AG09309 (cell line): ENCODE measurements at regions not wholly inside any gene's neighbourhood (a gene's known extent, or its start where the extent isn't known, plus 50 kb on each side); places are given as distances from the start of the nearest gene placed in this dataset.

Source experiments
- DNase-seq: peaks from one replicate; pipeline ENCODE4 v3.0.0-alpha.2; 2010; ENCODE audit warnings: low read depth
- H3K4me3 ChIP-seq: 2 replicates; pipeline ENCODE4 v1.5.1; 2011; ENCODE audit warnings: mild to moderate bottlenecking, low read depth, low read length, moderate library complexity; ENCODE audit not compliant: control insufficient read depth
- TF ChIP-seq, protein P1 (sequence below): IDR thresholded peaks from 2 replicates; pipeline ENCODE4 v1.5.1; 2011; ENCODE audit warnings: mild to moderate bottlenecking, low read depth, low read length, inconsistent platforms; ENCODE audit not compliant: insufficient read depth, control insufficient read depth; ENCODE audit errors: missing control alignments

DNA sequence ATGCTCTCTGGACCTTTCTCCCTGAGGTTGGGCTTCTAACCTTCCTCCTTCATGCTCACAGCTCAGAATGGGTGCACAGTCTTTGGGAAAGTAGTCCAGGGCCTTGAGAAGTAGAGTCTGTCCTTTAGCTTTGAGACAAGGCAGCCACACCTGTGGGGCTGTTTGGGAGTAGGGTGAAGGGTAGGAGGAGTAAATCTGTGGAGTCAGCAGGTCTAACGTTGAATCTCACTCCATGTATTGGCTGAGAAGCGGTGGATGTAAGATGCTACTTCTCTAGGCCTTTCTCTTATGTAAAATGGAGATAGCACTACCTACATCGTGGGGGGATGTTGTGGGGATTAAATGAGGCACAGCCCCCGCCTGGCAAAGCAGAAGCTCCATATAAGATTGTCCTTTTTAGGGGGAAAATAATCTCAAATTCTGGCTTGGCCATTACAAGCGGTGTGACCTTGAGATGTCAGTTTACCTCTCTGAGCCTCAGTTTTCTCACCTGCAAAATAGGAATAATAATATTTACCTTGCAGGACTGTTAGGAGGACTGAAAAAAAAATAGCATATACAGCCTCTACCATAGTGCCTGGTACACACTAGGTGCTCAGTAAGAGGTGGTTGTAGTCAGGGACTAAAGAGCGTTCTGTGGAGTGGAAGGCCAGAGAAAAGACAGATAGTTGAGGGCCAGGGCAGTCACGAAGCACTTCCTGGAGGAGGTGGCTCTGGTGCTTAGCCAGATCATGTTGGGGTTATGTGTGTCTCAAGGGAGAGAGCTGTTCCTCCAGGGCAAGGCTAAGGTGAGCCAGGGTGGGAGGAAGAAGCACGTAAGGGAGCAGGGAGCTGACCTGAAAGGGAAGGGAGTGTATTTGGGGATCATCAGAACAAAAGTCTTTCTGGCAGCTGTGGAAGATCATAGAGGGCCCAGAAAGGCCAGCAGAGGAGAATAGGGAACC, 82.8 kb upstream of the MRPS22 start:
- no peak for DNase-seq
- TF ChIP-seq, protein P1, sequence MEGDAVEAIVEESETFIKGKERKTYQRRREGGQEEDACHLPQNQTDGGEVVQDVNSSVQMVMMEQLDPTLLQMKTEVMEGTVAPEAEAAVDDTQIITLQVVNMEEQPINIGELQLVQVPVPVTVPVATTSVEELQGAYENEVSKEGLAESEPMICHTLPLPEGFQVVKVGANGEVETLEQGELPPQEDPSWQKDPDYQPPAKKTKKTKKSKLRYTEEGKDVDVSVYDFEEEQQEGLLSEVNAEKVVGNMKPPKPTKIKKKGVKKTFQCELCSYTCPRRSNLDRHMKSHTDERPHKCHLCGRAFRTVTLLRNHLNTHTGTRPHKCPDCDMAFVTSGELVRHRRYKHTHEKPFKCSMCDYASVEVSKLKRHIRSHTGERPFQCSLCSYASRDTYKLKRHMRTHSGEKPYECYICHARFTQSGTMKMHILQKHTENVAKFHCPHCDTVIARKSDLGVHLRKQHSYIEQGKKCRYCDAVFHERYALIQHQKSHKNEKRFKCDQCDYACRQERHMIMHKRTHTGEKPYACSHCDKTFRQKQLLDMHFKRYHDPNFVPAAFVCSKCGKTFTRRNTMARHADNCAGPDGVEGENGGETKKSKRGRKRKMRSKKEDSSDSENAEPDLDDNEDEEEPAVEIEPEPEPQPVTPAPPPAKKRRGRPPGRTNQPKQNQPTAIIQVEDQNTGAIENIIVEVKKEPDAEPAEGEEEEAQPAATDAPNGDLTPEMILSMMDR: no peak
- no peak overlapping the region for H3K4me3 ChIP-seq

DNA sequence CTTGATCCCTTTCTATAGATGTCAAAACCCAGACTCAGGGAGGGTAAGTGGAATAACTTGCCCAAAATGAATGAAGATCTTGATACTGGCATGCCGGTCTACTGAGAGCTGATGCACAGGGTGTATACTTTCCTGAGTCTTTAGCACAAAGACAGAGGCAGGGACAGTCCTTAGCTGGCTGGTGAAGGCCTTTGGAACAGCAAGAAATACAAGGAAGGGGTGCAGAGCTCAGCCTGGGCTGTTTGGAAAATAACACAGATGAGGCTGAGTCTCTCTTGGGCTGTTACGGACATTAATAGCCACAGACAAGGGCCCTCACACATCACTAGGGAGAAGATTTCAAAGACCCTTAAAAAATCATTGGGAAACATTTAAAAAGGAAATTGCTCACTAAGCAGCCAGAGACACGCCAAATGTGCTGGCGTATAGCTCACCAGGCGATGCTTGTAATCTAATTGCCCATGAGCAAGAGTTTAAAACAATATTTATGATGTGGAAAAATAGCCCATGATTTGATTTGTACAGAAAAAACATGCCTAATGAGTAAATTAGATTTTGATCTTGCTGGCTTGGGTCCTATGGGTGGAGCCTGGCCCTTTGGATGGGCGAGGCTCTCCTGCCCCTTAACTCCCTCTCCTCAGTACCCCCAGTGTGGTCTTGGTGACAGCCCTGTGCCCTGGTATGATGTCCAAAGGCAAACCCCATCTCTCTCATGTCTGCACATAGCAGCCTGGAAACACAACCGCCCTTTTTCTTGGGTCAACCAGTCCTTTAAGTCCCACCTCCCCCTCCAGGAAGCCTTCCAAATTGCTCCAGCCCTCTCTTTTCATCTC, 81.8 kb upstream of the MRPS22 start:
- TF ChIP-seq, protein P1: no peak
- no peak for DNase-seq
- H3K4me3 ChIP-seq: no peak overlapping the region

DNA sequence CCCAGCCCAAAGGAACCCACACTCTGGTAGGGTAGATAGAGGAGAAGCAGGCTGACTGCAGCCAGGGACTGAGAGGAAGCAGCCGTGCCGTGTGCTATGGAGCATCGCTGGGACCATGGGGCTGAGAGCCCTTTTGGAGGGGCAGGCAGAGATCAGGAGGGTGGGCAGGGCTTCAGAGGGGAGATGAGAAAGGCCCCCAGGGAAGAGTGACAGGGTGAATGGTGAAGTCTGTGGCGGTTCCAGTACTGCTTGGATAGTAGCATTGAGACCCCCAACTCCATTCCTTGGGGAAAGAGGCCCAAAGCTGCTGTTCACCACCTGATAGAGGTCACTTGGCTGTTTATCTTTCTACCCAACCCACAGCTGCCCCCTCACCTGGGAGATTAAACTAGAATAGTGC, 80.0 kb upstream of the MRPS22 start:
- TF ChIP-seq, protein P1: no peak
- H3K4me3 ChIP-seq: no peak overlapping the region
- DNase-seq: no peak

DNA sequence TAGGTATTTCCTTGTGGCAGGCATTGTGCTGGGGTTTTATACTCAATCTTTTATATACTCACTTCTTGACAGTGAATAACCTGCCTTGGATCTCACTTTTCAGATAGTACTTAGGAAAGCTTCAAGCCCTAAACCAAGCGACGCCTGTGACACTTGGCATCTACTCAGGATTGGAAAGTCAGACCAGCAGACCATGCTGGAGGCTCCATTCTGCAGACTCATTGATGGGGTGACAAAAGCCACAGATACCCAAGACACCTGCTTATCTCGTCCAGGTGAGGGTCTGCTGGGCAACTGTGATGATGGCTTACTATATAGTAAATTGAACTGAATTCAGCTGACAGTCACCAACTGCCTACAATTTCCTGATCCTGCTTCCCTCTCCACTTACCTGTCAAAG, 79.4 kb upstream of the MRPS22 start:
- TF ChIP-seq, protein P1: no peak
- H3K4me3 ChIP-seq: no peak overlapping the region
- no peak for DNase-seq

DNA sequence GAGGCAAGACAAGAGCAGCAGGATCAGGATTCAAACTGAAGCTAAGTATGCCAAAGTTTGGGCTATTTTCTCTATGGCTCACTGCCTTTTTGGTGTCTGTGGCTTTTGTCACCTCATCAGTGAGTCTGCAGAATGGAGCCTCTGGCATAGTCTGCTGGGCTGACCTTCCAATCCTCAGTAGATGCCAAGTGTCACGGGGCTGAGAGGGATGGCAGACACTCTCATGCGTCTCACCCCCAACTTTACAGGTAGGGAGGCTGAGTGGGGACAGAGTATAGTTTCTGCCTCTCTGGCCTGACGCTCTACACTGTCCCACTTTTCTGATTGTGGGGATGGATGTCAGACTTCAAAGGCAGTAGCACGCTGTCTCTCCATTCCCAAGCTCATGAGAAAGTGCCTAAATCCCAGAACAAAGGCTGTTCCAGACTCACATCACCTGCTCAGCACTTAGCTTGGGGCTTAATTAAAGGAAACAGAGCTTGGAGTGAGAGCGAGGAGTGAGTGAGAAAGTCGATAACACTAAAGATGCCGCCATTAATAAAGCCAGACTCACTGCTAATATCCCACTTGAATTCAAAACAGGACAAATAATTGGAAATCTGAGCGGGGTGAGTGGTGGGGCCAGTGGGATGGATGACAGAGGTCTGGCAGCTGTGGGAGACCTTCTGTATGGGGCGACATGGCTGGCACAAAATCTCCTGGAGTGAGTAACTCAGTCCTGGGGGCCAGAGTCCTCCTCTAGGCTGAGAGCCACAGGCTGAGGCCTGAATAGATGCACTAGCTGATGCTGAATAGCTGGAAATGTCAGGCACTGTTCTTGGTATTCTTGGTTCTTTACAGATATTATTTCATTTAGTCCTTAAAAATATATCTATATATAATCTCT, 78.4 kb upstream of the MRPS22 start:
- no peak overlapping the region for H3K4me3 ChIP-seq
- TF ChIP-seq, protein P1: no peak
- DNase-seq: no peak

DNA sequence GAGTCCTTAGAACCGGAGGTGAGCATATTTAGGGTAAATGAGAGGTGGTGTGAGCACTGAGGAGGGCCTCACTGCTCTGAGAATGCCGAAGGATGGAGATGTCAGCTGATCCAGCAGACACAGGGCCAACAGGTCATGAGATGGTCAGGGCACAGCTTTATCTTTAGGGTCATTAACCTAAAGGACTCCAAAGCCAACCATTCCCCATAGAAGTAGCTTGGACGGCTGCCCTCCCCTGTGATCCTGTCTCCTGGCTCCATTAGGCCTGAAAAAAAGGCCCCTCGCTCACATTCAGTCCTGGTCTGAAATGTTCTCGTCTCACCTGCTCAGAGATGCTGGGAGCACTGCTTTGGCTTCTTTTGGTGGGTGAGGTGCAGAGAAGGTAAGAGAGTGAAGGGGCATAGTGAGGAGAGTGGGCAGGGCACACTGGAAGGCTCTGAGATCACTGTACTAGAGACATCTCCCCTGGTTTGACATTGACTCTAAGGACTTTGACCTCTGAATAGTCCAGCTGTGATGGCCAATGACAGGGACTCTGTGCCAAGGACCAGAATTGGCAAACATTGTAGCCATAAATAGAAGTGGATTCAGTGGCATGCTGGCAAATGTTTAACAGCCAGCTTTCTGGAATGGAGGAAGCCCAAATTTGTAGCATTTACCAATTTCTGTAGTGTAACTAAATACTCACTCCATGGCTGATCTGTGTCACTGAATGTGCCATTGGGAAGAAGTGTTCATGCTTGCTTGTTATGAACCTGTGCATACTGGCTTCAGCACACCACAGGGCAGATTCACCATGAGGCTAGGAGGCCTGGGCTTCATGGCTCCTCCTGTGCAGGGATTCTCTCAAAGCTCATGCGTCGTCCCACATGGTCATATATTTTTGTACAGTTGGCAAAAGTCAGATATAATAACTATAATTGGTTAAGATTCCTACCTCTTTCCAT, 76.2 kb upstream of the MRPS22 start:
- DNase-seq: no peak
- TF ChIP-seq, protein P1: no peak
- no peak overlapping the region for H3K4me3 ChIP-seq
